HPDE6-E6E7 (cell line): ENCODE measurements at regions not wholly inside any gene's neighbourhood (a gene's known extent, or its start where the extent isn't known, plus 50 kb on each side); places are given as distances from the start of the nearest gene placed in this dataset.

Source experiments
- DNase-seq: peaks from one replicate; pipeline ENCODE4 v3.0.0; 2011; ENCODE audit warnings: missing footprints; ENCODE audit errors: extremely low spot score

- DNase-seq: no peak
Measured at GRCh38 chr15:79373113-79373512, 59.0 kb upstream of the MINAR1 start.

DNA sequence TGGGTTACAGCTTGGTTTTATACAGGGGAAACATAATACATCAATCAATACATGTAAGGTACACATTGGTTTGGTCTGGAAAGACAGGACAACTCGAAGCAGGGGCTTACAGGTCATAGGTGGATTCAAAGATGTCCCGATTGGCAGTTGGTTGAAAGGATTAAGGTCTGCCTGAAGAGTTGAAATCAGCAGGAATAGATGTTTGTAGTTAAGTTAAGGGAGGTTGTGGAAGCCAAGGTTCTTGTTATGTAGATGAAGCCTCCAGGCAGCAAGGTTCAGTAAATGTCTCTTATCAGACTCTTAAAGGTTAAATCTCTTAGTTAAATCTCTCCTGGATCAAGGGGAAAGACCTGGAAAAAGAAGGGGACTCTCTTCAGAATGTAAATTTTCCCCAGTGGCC, 58.4 kb upstream of the MINAR1 start:
- DNase-seq: no peak

GRCh38 chr15:79376383-79376782, 55.8 kb upstream of the MINAR1 start:
- no peak for DNase-seq

GRCh38 chr15:79378394-79379109, 53.6 kb upstream of the MINAR1 start:
- no peak for DNase-seq

DNA sequence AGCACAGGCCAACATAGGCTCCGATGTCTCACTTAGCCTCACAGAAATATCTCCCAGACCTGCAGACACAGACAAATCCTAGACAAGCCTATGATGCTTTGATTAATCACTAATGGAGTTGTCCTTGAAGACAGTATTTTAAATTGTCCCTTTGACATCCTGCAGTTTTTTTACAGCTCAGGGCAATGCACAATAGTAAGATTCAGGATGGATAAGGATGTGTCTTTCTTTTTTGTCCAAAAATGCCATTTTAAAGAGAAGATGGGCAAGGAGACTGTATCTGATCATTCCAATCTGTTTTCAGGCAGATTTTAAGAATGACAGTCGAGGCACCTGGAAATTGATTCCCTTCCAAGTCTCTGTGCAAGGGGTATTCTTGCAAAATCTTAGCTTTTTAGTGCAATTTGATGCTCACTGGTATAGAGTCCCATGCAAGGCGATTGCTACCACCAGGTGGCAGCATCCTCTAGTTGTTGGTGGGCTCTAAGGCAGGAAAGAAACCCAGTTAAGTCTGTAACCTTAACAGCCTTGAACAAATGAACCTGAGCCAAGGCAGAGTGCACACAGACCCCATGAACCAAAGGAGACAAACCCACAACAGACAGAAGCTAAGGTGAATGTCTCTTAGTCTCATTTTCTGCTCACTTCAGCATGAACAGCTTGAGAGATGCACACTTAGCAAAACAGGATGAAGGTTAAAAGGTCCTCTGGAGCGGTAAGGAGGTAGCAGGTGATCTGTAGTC, 51.2 kb upstream of the MINAR1 start:
- DNase-seq: peak; percentile 40

- DNase-seq: no peak
Measured at GRCh38 chr15:79381593-79381992, 50.5 kb upstream of the MINAR1 start.
